ENCODE measurements at regions not wholly inside any gene's neighbourhood (a gene's known extent, or its start where the extent isn't known, plus 50 kb on each side); places are given as distances from the start of the nearest gene placed in this dataset.
"Not testable (repeated sequence)": the region's sequence is repeated elsewhere in the genome, so short reads cannot be mapped to it uniquely, and the experiment has no call there.

DNA sequence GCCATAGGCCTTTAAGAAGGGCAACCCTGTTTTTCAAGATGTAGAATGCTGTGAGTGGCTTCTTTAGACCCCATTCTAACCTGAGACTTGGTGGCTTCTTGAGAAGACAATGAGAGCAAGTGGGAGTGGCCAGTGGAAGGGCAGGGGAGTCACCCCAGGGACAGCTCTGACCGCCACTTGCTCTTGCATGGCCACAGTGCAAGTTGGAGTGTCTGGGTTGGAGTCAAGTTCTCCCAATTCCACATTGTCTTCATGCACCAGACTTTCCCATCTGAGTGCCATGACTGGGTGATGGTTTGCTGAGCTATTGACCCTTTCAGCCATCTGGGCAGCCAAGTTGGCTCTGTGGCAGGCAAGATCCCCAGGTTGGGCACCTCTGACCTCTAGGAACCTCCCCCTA is 148.0 kb upstream of the SKOR2 start:
- DNase-seq: no peak

DNA sequence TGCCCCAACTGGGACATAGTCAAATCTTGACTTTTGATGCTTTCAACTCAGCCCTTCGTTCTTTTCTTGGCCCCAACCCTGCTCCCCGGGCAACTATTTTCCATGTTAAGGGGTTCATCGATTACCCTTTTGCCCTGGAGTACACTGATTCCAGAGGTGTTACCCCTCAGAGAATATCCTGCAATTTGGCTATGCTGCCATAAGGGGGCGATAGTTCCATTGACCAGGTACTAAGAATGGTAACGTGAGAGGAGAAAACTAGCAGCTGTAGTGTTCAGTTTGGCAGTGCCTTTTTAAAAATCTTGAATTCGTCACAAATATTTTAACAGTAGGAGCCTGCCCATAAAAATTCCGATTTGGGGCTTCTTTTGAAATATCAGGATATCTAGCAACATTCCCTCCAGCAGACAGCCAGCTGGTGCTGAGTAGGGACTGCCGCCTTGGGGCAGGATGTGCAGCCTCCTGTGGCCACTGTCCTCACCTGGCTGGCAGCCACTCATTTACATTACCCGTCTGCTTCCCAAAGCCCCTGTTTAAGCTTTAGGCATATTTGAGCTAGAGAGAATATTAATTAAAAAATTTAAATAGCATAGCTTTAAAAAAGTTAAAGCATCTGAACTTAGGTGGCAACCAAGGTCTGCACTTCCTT is 146.3 kb upstream of the SKOR2 start:
- peak; percentile 50 for DNase-seq

GRCh38 chr18:47391665-47392064 is 140.2 kb upstream of the SKOR2 start:
- DNase-seq: no peak

- no peak for DNase-seq
Measured at GRCh38 chr18:47390410-47391024, 139.1 kb upstream of the SKOR2 start.

- DNase-seq: no peak
Measured at GRCh38 chr18:47389210-47389609, 137.8 kb upstream of the SKOR2 start.

DNA sequence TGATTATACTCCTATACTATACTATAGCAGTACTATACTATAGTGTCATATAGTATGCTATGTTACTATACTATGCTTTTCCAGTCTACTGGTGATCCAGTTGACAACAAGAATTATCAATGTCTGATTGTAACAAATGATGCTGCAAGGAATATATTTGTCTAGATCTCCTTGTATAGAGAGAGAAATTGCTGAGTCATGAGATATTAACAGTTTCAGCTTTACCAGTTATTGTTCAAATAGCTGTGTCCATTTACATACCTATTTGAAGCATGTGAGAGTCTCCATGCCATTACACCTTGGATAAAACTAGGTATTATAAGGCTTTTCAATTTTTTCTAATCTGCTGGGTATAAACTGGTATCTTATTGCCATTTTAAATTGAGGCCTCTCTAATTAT is 136.4 kb upstream of the SKOR2 start:
- no peak for DNase-seq

DNA sequence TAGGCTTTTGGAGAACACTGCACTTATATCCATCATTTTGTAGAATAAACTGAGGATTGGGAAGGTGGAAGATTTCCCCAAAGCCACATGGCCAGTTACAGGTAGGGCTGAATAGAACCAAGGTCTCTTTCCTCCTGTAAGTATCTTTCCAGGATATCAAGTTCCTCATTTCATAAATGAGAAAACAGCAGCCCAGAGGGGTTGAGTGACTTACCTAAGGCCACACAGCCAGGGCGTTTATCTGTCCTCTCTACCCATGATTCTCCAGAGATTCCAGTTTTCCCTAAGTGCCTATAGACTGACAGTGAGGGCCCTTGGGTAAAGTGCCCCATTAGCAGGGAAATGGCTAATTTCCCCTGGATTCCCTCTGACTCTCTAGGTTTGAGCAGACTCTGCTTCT is 132.3 kb upstream of the SKOR2 start:
- DNase-seq: no peak

- DNase-seq: no peak
Measured at GRCh38 chr18:47381975-47382570, 130.6 kb upstream of the SKOR2 start.

GRCh38 chr18:47380153-47380552 is 128.7 kb upstream of the SKOR2 start:
- no peak for DNase-seq

GRCh38 chr18:47373465-47373864 is 122.0 kb upstream of the SKOR2 start:
- DNase-seq: no peak

DNA sequence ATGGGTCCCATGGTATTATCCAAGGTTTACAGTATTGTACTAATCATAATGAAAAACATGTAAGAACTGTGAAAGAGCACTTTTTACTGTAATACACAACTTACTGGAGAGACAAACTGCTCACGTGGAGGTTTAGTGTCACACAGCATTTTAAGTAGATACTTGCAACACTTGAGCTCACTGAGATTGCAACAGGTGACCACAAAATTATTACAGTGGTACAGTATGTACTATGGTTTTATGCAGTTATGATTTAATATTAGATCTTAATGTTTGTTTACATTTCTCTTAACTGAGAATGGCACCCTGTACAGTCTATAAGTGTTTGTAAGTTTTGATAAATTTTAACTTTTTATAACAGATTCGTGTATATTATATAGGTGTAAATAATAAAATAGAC is 118.6 kb upstream of the SKOR2 start:
- no peak for DNase-seq

GRCh38 chr18:47354061-47354460 is 102.6 kb upstream of the SKOR2 start:
- not testable (repeated sequence) for DNase-seq

DNA sequence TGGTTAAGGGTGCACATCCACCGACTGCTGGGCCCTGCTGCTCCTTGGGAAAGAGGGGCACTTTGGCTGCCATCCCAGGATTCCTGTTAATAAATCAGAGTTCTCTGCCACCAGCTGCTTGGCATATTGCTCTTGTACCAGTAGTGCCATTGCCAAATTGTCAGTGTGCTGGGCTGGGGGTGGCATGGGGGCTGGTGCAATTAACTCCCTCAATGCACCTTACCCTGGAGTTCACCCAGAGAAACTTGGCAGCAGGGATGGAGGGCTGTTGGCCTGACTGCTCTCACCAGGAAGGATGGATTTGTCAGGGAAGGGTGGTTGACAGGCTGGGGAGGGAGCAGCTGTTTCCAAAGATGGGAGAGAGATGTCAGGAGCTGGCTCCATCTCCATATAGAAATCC is 94.6 kb upstream of the SKOR2 start:
- no peak for DNase-seq

DNA sequence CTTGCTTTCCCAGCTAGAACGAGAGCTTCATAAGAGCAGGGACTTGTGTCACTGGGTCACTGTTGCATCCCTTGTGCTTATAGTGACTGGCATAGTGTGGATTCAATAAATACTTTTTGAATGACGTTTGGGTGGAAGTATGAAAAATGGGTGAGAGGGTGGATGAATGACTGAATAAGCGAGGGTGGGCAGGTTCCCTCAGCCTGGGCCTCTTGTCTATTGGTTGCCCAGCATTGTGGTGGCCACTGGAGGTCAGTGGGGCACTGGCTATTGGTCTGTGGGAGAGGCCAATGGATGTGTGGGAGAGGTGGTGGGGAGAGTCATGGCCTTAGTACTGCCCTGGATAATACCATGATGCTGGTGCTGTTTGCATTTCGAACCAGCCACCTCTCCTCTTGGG is 93.8 kb upstream of the SKOR2 start:
- no peak for DNase-seq

- no peak for DNase-seq
Measured at GRCh38 chr18:47343291-47343690, 91.8 kb upstream of the SKOR2 start.

DNA sequence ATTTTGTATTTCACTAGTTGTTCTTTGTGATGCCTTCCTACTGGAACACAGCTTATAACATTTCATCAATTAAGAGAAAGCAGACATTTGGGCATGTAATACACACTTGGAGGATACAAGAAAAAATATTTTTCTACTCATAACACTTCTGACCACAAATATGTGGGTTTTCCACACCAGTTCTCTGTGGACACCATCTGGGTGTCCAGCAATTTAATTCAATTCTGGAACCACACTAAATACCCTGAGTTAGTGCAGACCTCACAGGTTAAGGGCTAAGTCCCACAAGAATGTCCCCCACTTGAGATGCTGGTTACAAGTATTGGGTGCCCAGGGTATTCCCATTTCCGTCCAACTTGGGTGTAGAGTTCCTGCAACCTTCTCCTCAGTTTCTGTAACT is 91.1 kb upstream of the SKOR2 start:
- no peak for DNase-seq

- DNase-seq: no peak
Measured at GRCh38 chr18:47341678-47342077, 90.2 kb upstream of the SKOR2 start.

- no peak for DNase-seq
Measured at GRCh38 chr18:47334966-47335365, 83.5 kb upstream of the SKOR2 start.

GRCh38 chr18:47333926-47334635 is 82.6 kb upstream of the SKOR2 start:
- DNase-seq: no peak

DNA sequence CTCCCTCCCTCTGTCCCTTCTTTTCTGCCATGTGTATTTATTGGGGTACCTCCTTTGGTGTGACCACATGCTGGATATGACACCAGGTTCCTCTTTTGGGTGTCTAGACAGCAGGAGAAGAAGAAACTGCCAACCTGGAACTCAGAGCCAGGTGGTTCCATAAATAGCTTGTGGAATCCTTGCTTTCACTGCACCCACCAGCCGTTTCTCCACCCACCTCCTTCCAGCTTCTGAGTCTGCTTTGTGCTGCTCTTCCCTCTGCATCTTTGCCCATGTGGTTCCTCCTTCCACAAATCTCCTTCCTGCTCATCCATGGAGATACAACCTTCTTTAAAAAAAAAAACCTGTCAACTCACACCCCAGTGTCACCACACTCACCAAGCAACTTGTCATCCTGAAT is 80.2 kb upstream of the SKOR2 start:
- DNase-seq: no peak

GRCh38 chr18:47331026-47331425 is 79.6 kb upstream of the SKOR2 start:
- no peak for DNase-seq

GRCh38 chr18:47323158-47323557 is 71.7 kb upstream of the SKOR2 start:
- DNase-seq: no peak

DNA sequence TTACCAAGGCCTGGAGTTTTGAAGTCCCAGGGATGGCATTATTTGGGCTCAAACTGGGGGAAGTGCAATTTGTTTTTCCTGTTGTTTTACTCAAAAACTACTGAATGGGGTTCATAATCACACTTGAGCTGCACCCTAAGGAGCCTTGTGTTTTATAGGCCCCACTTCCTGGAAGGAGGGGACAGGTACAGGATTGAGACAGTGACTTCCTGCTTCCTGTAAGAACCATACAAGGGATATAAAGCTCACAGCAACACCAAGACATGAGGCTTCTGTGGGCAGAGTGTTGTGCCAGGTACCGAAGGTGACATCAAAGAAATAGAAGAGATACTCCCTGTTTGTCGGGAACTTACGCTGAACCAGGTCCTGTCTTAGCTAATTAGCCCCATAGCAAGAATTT is 70.4 kb upstream of the SKOR2 start:
- no peak for DNase-seq

Data from suppressor macrophage treated with lipopolysaccharide for 4 hours (primary cell).